HG03060 (cell line): ENCODE measurements at regions not wholly inside any gene's neighbourhood (a gene's known extent, or its start where the extent isn't known, plus 50 kb on each side); places are given as distances from the start of the nearest gene placed in this dataset.
"Not testable (repeated sequence)": the region's sequence is repeated elsewhere in the genome, so short reads cannot be mapped to it uniquely, and the experiment has no call there.

Source experiments
- ATAC-seq: cut with Tn5 transposase; IDR thresholded peaks from one replicate; pipeline ENCODE4 v1.9.1; 2021; ENCODE audit warnings: low read depth, moderate number of reproducible peaks; ENCODE audit not compliant: unreplicated experiment

- ATAC-seq, result no peak
Observed at GRCh38 chr15:39415634-39416033, 165.2 kb upstream of the THBS1 start.

GRCh38 chr15:39416258-39416657, 164.6 kb upstream of the THBS1 start:
- no peak for ATAC-seq

GRCh38 chr15:39417366-39418134, 163.3 kb upstream of the THBS1 start:
- ATAC-seq, result no peak

- no peak for ATAC-seq
Observed at GRCh38 chr15:39419651-39420050, 161.2 kb upstream of the THBS1 start.

GRCh38 chr15:39420123-39420852, 160.6 kb upstream of the THBS1 start:
- not testable (repeated sequence) for ATAC-seq

GRCh38 chr15:39420853-39421192, 160.1 kb upstream of the THBS1 start:
- not testable (repeated sequence) for ATAC-seq

- peak; percentile 76 for ATAC-seq
Observed at GRCh38 chr15:39426552-39427532, 154.0 kb upstream of the THBS1 start.

GRCh38 chr15:39427705-39428104, 153.2 kb upstream of the THBS1 start:
- no peak for ATAC-seq

GRCh38 chr15:39429898-39430357, 151.0 kb upstream of the THBS1 start:
- ATAC-seq, result no peak

- no peak for ATAC-seq
Observed at GRCh38 chr15:39430389-39430788, 150.5 kb upstream of the THBS1 start.

GRCh38 chr15:39431376-39431775, 149.5 kb upstream of the THBS1 start:
- ATAC-seq, result no peak

GRCh38 chr15:39432026-39432425, 148.9 kb upstream of the THBS1 start:
- ATAC-seq, result no peak

- ATAC-seq, result no peak
Observed at GRCh38 chr15:39432912-39433348, 147.9 kb upstream of the THBS1 start.

GRCh38 chr15:39433376-39433775, 147.5 kb upstream of the THBS1 start:
- no peak for ATAC-seq

- no peak for ATAC-seq
Observed at GRCh38 chr15:39434163-39434562, 146.7 kb upstream of the THBS1 start.

- ATAC-seq, result no peak
Observed at GRCh38 chr15:39434751-39435238, 146.1 kb upstream of the THBS1 start.

GRCh38 chr15:39435244-39435643, 145.6 kb upstream of the THBS1 start:
- no peak for ATAC-seq

GRCh38 chr15:39438260-39438659, 142.6 kb upstream of the THBS1 start:
- ATAC-seq, result no peak

- no peak for ATAC-seq
Observed at GRCh38 chr15:39438799-39439592, 141.9 kb upstream of the THBS1 start.

- no peak for ATAC-seq
Observed at GRCh38 chr15:39442898-39443297, 138.0 kb upstream of the THBS1 start.
